Adrenal gland (tissue), 5 donors: ENCODE measurements at regions not wholly inside any gene's neighbourhood (a gene's known extent, or its start where the extent isn't known, plus 50 kb on each side); places are given as distances from the start of the nearest gene placed in this dataset.

Experiments
- CTCF ChIP-seq, 6 experiments: fragments of 450-650 bp in 4 of 6; fragments of 200-600 bp in 2 of 6; sonication (generic) in 1 of 6; IDR thresholded peaks; 1 replicate in 5 of 6; 2 replicates in 1 of 6; pipeline versions ENCODE4 v1.5.1 to v1.8.0; 2016 to 2021; ENCODE audit warnings: antibody characterized with exemption in 6 of 6, mild to moderate bottlenecking in 2 of 6, moderate library complexity in 1 of 6
- POLR2A ChIP-seq, 2 donors: fragments of 450-650 bp; IDR thresholded peaks; one replicate each; pipeline ENCODE4 v1.6.1; 2017; ENCODE audit warnings: antibody characterized with exemption in 2 of 2, mild to moderate bottlenecking in 2 of 2, moderate library complexity in 1 of 2
- donor health status: DM: no; HTN: no; CAD: no.

- no peak for TF ChIP-seq CTCF (IDR thresholded peaks at IDR 0.05)
- TF ChIP-seq POLR2A (IDR thresholded peaks at IDR 0.05), result no peak
These were observed 72.4 kb upstream of the ZCCHC13 start for GRCh38 chrX:74231625-74232024.
